GM21528 (cell line): ENCODE measurements at regions not wholly inside any gene's neighbourhood (a gene's known extent, or its start where the extent isn't known, plus 50 kb on each side); places are given as distances from the start of the nearest gene placed in this dataset.

Experiments used
- ATAC-seq: cut with Tn5 transposase; IDR thresholded peaks from one replicate; pipeline ENCODE4 v1.9.1; 2021; ENCODE audit warnings: mild to moderate bottlenecking, moderate library complexity; ENCODE audit not compliant: unreplicated experiment, low FRiP score

GRCh38 chr6:6518631-6519427 is 69.7 kb upstream of the LY86 start:
- ATAC-seq, result no peak

GRCh38 chr6:6521961-6522482 is 66.5 kb upstream of the LY86 start:
- no peak for ATAC-seq

GRCh38 chr6:6522709-6523108 is 65.8 kb upstream of the LY86 start:
- no peak for ATAC-seq

- ATAC-seq, result no peak
Measured at GRCh38 chr6:6524951-6525350, 63.6 kb upstream of the LY86 start.

- ATAC-seq, result no peak
Measured at GRCh38 chr6:6525933-6526332, 62.6 kb upstream of the LY86 start.

GRCh38 chr6:6529275-6529674 is 59.2 kb upstream of the LY86 start:
- ATAC-seq, result no peak

GRCh38 chr6:6533176-6533575 is 55.3 kb upstream of the LY86 start:
- no peak for ATAC-seq

GRCh38 chr6:6534399-6534798 is 54.1 kb upstream of the LY86 start:
- ATAC-seq, result no peak

- no peak for ATAC-seq
Measured at GRCh38 chr6:6537488-6538260, 50.8 kb upstream of the LY86 start.

GRCh38 chr6:6538261-6538660 is 50.3 kb upstream of the LY86 start:
- no peak for ATAC-seq
